MCF 10A (cell line): ENCODE measurements at regions not wholly inside any gene's neighbourhood (a gene's known extent, or its start where the extent isn't known, plus 50 kb on each side); places are given as distances from the start of the nearest gene placed in this dataset.
A peak's percentile ranks its signal among the peaks of the same experiment; 100 is the strongest.
"Not testable (repeated sequence)": the region's sequence is repeated elsewhere in the genome, so short reads cannot be mapped to it uniquely, and the experiment has no call there.

Experiments used
- BruUV-seq: library from RNA; stranded (reverse); fragments of 400-500 nt; replicated peaks from 2 replicates; lab custom pipeline; 2021; lab: Mats Ljungman, UMichigan
- CTCF ChIA-PET: fragments of 300-600 bp; sonication (Branson Sonifier 250); formaldehyde crosslinking; extraction: SDS; loops from one replicate; lab custom pipeline; 2021; ENCODE audit warnings: antibody characterized with exemption, inconsistent platforms; lab: Yijun Ruan, JAX
- POLR2A ChIA-PET: fragments of 300-600, 350-650 bp; sonication (Branson Sonifier 250); formaldehyde crosslinking; extraction: SDS; loops from one replicate; lab custom pipeline; 2020; ENCODE audit warnings: antibody characterized with exemption, inconsistent platforms; lab: Yijun Ruan, JAX
- DNase-seq: peaks from one replicate; pipeline ENCODE4 v3.0.0-alpha.2; 2018; ENCODE audit not compliant: unreplicated experiment
- H3K27ac Mint-ChIP-seq: one replicate; pipeline ENCODE4 v1.8.0; 2022; ENCODE audit warnings: mild to moderate bottlenecking, low read depth, mixed read lengths; ENCODE audit not compliant: unreplicated experiment
- H3K27me3 Mint-ChIP-seq: one replicate; pipeline ENCODE4 v1.8.0; 2022; ENCODE audit warnings: mixed read lengths; ENCODE audit not compliant: insufficient read depth, unreplicated experiment
- H3K36me3 Mint-ChIP-seq: one replicate; pipeline ENCODE4 v1.8.0; 2022; ENCODE audit warnings: mild to moderate bottlenecking, moderate library complexity, mixed read lengths; ENCODE audit not compliant: insufficient read depth, unreplicated experiment
- H3K4me1 Mint-ChIP-seq: one replicate; pipeline ENCODE4 v1.8.0; 2022; ENCODE audit warnings: mixed read lengths; ENCODE audit not compliant: insufficient read depth, unreplicated experiment
- H3K4me3 Mint-ChIP-seq: one replicate; pipeline ENCODE4 v1.8.0; 2022; ENCODE audit warnings: mild to moderate bottlenecking, moderate library complexity, mixed read lengths; ENCODE audit not compliant: unreplicated experiment
- H3K9me3 Mint-ChIP-seq: one replicate; pipeline ENCODE4 v1.8.0; 2022; ENCODE audit warnings: mixed read lengths; ENCODE audit not compliant: unreplicated experiment
- CTCF ChIP-seq: fragments of 200-600 bp; IDR thresholded peaks from one replicate; pipeline ENCODE4 v1.8.0; 2022; ENCODE audit warnings: antibody characterized with exemption, mild to moderate bottlenecking; ENCODE audit not compliant: unreplicated experiment
- intact Hi-C: fragments of 100-400 bp; cut with micrococcal nuclease; formaldehyde crosslinking; loops from 2 replicates; pipeline ENCODE4 v1.14.1; 2022

- CTCF ChIA-PET: interaction anchor here (0.6 to 1.4 kb wide), 4 partner anchors 9 to 408 kb away, joined by 3 to 5 read pairs (median 4); no protein-coding TSS in a partner anchor
- no peak for DNase-seq
- H3K36me3 Mint-ChIP-seq: no peaks in the 10 kb centered on the region
- no peaks in the 10 kb centered on the region for H3K9me3 Mint-ChIP-seq
- POLR2A ChIA-PET: interaction anchor here (0.6 kb wide), 1 partner anchor 396 kb away, joined by 3 read pairs; no protein-coding TSS in a partner anchor
- no peak overlapping the region for H3K27ac Mint-ChIP-seq
- H3K27me3 Mint-ChIP-seq: no peaks in the 10 kb centered on the region
- no peak for TF ChIP-seq CTCF
- H3K4me1 Mint-ChIP-seq: peaks cover 11% of the 10 kb centered on the region
- intact Hi-C loops: no loop called here
- no TSS peak for BruUV-seq
- no peak overlapping the region for H3K4me3 Mint-ChIP-seq
These were observed 107.7 kb upstream of the VANGL1 start for GRCh38 chr1:115534106-115534505.

DNA sequence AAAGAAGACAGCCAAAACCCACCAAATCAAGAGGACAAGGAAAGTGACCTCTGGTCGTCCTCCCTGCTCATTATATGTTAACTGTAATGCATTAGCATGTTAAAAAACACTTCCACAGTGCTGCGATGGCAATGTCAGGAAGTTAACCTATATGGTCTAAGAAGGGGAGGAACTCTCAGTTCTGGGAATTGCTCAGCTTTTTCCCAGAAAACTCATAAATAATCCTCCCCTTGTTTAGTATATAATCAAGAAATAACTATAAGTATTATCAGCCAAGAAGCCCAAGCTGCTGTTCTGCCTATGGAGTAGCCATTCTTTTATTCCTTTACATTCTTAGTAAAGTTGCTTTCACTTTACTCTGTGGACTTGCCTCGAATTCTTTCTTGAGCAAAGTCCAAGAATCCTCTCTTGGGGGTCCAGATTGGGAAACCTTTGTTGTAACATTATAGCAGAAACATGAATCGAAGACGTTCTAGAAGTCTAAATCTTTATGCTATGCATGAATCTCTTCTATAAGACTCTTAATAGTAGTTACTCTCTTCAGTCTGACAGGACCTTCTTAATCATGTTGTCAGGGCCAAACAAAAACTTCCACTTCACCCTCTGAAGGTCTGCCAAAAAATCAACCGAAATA, 110.0 kb upstream of the VANGL1 start:
- Mint-ChIP-seq H3K4me1 (peaks cover 17% of the 10 kb centered on the region), H3K36me3 (no peaks in the 10 kb centered on the region), H3K27ac (no peak overlapping the region), H3K27me3 (no peaks in the 10 kb centered on the region), H3K9me3 (no peaks in the 10 kb centered on the region), H3K4me3 (no peak overlapping the region)
- CTCF ChIA-PET: interaction anchor here (0.7 kb wide), 1 partner anchor 479 kb away, joined by 3 read pairs; no protein-coding TSS in a partner anchor
- DNase-seq: no peak
- TF ChIP-seq CTCF: no peak
- no TSS peak for BruUV-seq
- POLR2A ChIA-PET: no interaction called here
- intact Hi-C loops: no loop called here

DNA sequence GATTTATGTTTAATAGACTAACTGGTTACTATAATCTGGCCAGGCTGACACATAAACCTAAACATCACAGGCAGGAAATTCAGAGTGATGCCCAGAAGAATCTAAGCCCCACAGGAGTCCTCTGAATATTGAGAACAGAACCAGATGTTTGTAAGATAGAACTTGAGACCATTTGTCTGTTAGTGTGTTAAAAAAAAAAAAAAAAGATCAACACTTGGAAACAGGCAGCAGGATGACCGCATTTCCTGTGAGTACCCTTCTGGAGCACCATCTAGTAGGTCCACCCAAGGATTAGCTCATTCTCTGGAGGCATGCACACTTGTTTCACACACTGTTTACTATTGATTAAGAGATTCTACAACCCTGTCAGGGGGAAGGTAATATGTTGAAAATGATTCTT, 111.4 kb upstream of the VANGL1 start:
- no peak for TF ChIP-seq CTCF
- Mint-ChIP-seq H3K27me3 (no peaks in the 10 kb centered on the region), H3K4me3 (no peak overlapping the region), H3K4me1 (peaks cover 11% of the 10 kb centered on the region), H3K9me3 (no peaks in the 10 kb centered on the region), H3K36me3 (no peaks in the 10 kb centered on the region), H3K27ac (no peak overlapping the region)
- no TSS peak for BruUV-seq
- intact Hi-C loops: no loop called here
- no peak for DNase-seq
- CTCF ChIA-PET: interaction anchor here (0.6 kb wide), 1 partner anchor 729 kb away, joined by 4 read pairs; no protein-coding TSS in a partner anchor
- POLR2A ChIA-PET: interaction anchor here (0.6 kb wide), 2 partner anchors 203 to 845 kb away, joined by 3 read pairs; no protein-coding TSS in a partner anchor

- no peaks in the 10 kb centered on the region for H3K36me3 Mint-ChIP-seq
- intact Hi-C loops: no loop called here
- TF ChIP-seq CTCF: no peak
- no TSS peak for BruUV-seq
- H3K27me3 Mint-ChIP-seq: no peaks in the 10 kb centered on the region
- no peaks in the 10 kb centered on the region for H3K9me3 Mint-ChIP-seq
- H3K4me1 Mint-ChIP-seq: peaks cover 11% of the 10 kb centered on the region
- ChIA-PET POLR2A (no interaction called here), CTCF (interaction anchor here (0.7 kb wide), 1 partner anchor 236 kb away, joined by 3 read pairs; no protein-coding TSS in a partner anchor)
- peak; percentile 27 for DNase-seq
- no peak overlapping the region for H3K27ac Mint-ChIP-seq
- H3K4me3 Mint-ChIP-seq: no peak overlapping the region
These were observed 112.4 kb upstream of the VANGL1 start for GRCh38 chr1:115529216-115529897.

GRCh38 chr1:115528336-115528735, 113.4 kb upstream of the VANGL1 start:
- H3K4me3 Mint-ChIP-seq, H3K27ac Mint-ChIP-seq, BruUV-seq, H3K27me3 Mint-ChIP-seq, intact Hi-C loops, POLR2A ChIA-PET, DNase-seq, CTCF ChIA-PET, H3K36me3 Mint-ChIP-seq, H3K9me3 Mint-ChIP-seq: not testable (repeated sequence)
- H3K4me1 Mint-ChIP-seq: peaks cover 11% of the 10 kb centered on the region
